ENCODE measurements at regions not wholly inside any gene's neighbourhood (a gene's known extent, or its start where the extent isn't known, plus 50 kb on each side); places are given as distances from the start of the nearest gene placed in this dataset.

- no peaks in the 10 kb centered on the region for H3K79me1 ChIP-seq (ENCODE audit: insufficient read depth, low read depth, low read length, poor library complexity, severe bottlenecking)
- H3K4me1 ChIP-seq (ENCODE audit: insufficient read depth, low read length) = no peaks in the 10 kb centered on the region
- no peak overlapping the region for H2AFZ ChIP-seq (ENCODE audit: low read length)
- H3K56ac ChIP-seq (ENCODE audit: insufficient read length, low read depth, low read length) = no peak overlapping the region
- no peak overlapping the region for H3K18ac ChIP-seq (ENCODE audit: insufficient read length, low read depth, low read length)
- H2BK15ac ChIP-seq (ENCODE audit: low read depth, low read length) = no peak overlapping the region
- Mint-ChIP-seq H3K27me3 (ENCODE audit: low read depth) (no peaks in the 10 kb centered on the region), H3K4me1 (no peaks in the 10 kb centered on the region), H3K4me3 (no peak overlapping the region), H3K9me3 (0 out of 5 replicates have a peak, but pooled peaks cover 0 to 2% of the 10 kb centered on the region in 2 experiments), H3K36me3 (ENCODE audit: insufficient read depth in 1 of 3, low read depth in 3 of 3) (no peaks in the 10 kb centered on the region), H3K27ac (no peak overlapping the region)
- H2AK5ac ChIP-seq (ENCODE audit: insufficient read length, low read length) = no peak overlapping the region
- H3K9me3 ChIP-seq (ENCODE audit: control insufficient read depth, low read depth, low read length) = no peaks in the 10 kb centered on the region
- no peaks in the 10 kb centered on the region for H3K23me2 ChIP-seq (ENCODE audit: insufficient read length, low read depth, low read length, poor library complexity, severe bottlenecking)
- no peaks in the 10 kb centered on the region for H3K27me3 ChIP-seq (ENCODE audit: insufficient read depth, low read length)
- H4K91ac ChIP-seq (ENCODE audit: insufficient read length, low read depth, low read length) = no peak overlapping the region
- no peak overlapping the region for H3K14ac ChIP-seq (ENCODE audit: insufficient read depth, low read length)
- no peak overlapping the region for H3T11ph ChIP-seq (ENCODE audit: low read length)
- no peak overlapping the region for H3K9ac ChIP-seq (ENCODE audit: extremely low read depth, insufficient read length, low read length)
- no peak overlapping the region for H3K27ac ChIP-seq (ENCODE audit: insufficient read length, low read depth, low read length)
- no peak overlapping the region for H4K5ac ChIP-seq (ENCODE audit: insufficient read length, low read depth, low read length)
- H4K8ac ChIP-seq (replicated peaks; ENCODE audit: insufficient read length, low read depth, low read length) = no peak overlapping the region
- no peaks in the 10 kb centered on the region for H3K79me2 ChIP-seq (ENCODE audit: insufficient read depth, low read length)
- WGBS (ENCODE audit: extremely low coverage, insufficient read length, low lambda C conversion rate) = no CpG with 5 or more reads among the region's 1 CpG
- TF ChIP-seq CTCF (conservative IDR thresholded peaks at IDR 0.05) = peak; percentile 76
- H3K4ac ChIP-seq (ENCODE audit: low read depth, low read length) = no peak overlapping the region
- no peak overlapping the region for H2BK20ac ChIP-seq (ENCODE audit: low read depth, low read length, poor library complexity, severe bottlenecking)
- H3K4me2 ChIP-seq (ENCODE audit: insufficient read depth, insufficient read length, low read length) = no peak overlapping the region
- H2BK120ac ChIP-seq (ENCODE audit: low read depth, low read length, poor library complexity, severe bottlenecking) = no peak overlapping the region
- DNase-seq = peak; percentile 48
- no peaks in the 10 kb centered on the region for H4K20me1 ChIP-seq (ENCODE audit: control insufficient read depth, insufficient read depth, insufficient read length)
- H3K23ac ChIP-seq (ENCODE audit: insufficient read length, low read depth, low read length) = no peak overlapping the region
- H2BK12ac ChIP-seq (ENCODE audit: insufficient read length, low read depth, low read length) = no peak overlapping the region
- H2BK5ac ChIP-seq (ENCODE audit: insufficient read length, low read length) = no peak overlapping the region
Measured at GRCh38 chr4:72909461-72909860, 160.1 kb downstream of the COX18 start.

Data from H9 (cell line).